SK-N-SH (cell line): ENCODE measurements at regions not wholly inside any gene's neighbourhood (a gene's known extent, or its start where the extent isn't known, plus 50 kb on each side); places are given as distances from the start of the nearest gene placed in this dataset.

Experiments
- ELF1 ChIP-seq: IDR thresholded peaks from 2 replicates; pipeline ENCODE4 v1.4.0; 2012
- EP300 ChIP-seq, 2 experiments: IDR thresholded peaks; 2 replicates each; pipeline versions ENCODE4 v1.4.0 to v1.6.1; 2012; ENCODE audit warnings: borderline replicate concordance in 1 of 2, low read depth in 1 of 2, low read length in 1 of 2
- FOSL2 ChIP-seq: IDR thresholded peaks from 2 replicates; pipeline ENCODE4 v1.4.0; 2012; ENCODE audit warnings: low read depth, mild to moderate bottlenecking, moderate library complexity, borderline replicate concordance
- GABPA ChIP-seq: IDR thresholded peaks from 2 replicates; pipeline ENCODE4 v1.4.0; 2012; ENCODE audit warnings: low read depth, mild to moderate bottlenecking
- GATA2 ChIP-seq: sonication (generic); formaldehyde crosslinking; IDR thresholded peaks from 2 replicates; pipeline ENCODE4 v1.5.0; 2020; ENCODE audit warnings: mild to moderate bottlenecking, missing genetic modification reagents
- MEF2A ChIP-seq: IDR thresholded peaks from 2 replicates; pipeline ENCODE4 v1.4.0; 2012; ENCODE audit warnings: low read depth, borderline replicate concordance
- POLR2AphosphoS5 ChIP-seq: IDR thresholded peaks from 2 replicates; pipeline ENCODE4 v1.6.1; 2012; ENCODE audit warnings: low read depth, low read length
- RAD21 ChIP-seq: IDR thresholded peaks from 2 replicates; pipeline ENCODE4 v1.6.1; 2012; ENCODE audit warnings: mild to moderate bottlenecking, low read length
- RXRA ChIP-seq: IDR thresholded peaks from 2 replicates; pipeline ENCODE4 v1.4.0; 2012; ENCODE audit warnings: low read depth, mild to moderate bottlenecking, borderline replicate concordance
- SMC3 ChIP-seq: IDR thresholded peaks from 2 replicates; pipeline ENCODE4 v1.6.1; 2012; ENCODE audit warnings: low read depth, low read length, improper control_type of control experiment
- TCF12 ChIP-seq: IDR thresholded peaks from 2 replicates; pipeline ENCODE4 v1.4.0; 2012
- TF ChIP-seq, protein P1 (sequence below): fragments of 200-600 bp; sonication (generic); IDR thresholded peaks from 2 replicates; pipeline ENCODE4 v1.6.1; 2017; ENCODE audit warnings: antibody characterized with exemption, mild to moderate bottlenecking, moderate library complexity
- TF ChIP-seq, protein P2 (sequence below): IDR thresholded peaks from 2 replicates; pipeline ENCODE4 v1.4.0; 2012; ENCODE audit warnings: low read depth, borderline replicate concordance
- TF ChIP-seq, protein P3 (sequence below): IDR thresholded peaks from 2 replicates; pipeline ENCODE4 v1.4.0; 2012; ENCODE audit warnings: low read depth, borderline replicate concordance

DNA sequence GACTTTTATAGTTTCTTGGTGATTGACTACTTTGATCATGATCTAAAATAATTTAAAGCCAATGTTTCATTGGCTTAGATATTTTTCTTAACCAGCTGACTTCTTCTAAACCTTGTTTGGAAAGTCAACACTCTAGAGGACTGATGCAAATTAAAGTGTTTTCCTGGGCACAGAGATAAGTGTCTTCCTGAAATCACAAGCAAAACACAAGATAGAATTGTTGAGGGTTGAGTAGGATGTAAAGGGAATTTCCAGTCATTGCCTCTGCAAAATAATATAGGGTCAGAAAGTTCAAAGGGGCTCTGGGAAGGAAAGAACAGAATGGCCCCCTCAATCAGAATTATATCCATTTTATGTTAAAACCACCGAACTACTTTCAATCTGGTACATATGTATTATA is 156.3 kb upstream of the LRIG3 start:
- TF ChIP-seq ELF1 (no peak), MEF2A (no peak), SMC3 (no peak), POLR2AphosphoS5 (no peak), TCF12 (no peak), FOSL2 (no peak), EP300 (IDR thresholded peaks at IDR 0.05; ENCODE audit: borderline replicate concordance in 1 of 2, low read depth in 1 of 2, low read length in 1 of 2) (no peak), GABPA (no peak), RXRA (no peak), RAD21 (no peak), GATA2 (CRISPR knock-in tag) (no peak)
- TF ChIP-seq, protein P1, sequence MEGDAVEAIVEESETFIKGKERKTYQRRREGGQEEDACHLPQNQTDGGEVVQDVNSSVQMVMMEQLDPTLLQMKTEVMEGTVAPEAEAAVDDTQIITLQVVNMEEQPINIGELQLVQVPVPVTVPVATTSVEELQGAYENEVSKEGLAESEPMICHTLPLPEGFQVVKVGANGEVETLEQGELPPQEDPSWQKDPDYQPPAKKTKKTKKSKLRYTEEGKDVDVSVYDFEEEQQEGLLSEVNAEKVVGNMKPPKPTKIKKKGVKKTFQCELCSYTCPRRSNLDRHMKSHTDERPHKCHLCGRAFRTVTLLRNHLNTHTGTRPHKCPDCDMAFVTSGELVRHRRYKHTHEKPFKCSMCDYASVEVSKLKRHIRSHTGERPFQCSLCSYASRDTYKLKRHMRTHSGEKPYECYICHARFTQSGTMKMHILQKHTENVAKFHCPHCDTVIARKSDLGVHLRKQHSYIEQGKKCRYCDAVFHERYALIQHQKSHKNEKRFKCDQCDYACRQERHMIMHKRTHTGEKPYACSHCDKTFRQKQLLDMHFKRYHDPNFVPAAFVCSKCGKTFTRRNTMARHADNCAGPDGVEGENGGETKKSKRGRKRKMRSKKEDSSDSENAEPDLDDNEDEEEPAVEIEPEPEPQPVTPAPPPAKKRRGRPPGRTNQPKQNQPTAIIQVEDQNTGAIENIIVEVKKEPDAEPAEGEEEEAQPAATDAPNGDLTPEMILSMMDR = no peak
- TF ChIP-seq, protein P2, sequence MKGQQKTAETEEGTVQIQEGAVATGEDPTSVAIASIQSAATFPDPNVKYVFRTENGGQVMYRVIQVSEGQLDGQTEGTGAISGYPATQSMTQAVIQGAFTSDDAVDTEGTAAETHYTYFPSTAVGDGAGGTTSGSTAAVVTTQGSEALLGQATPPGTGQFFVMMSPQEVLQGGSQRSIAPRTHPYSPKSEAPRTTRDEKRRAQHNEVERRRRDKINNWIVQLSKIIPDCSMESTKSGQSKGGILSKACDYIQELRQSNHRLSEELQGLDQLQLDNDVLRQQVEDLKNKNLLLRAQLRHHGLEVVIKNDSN = no peak
- TF ChIP-seq, protein P3, sequence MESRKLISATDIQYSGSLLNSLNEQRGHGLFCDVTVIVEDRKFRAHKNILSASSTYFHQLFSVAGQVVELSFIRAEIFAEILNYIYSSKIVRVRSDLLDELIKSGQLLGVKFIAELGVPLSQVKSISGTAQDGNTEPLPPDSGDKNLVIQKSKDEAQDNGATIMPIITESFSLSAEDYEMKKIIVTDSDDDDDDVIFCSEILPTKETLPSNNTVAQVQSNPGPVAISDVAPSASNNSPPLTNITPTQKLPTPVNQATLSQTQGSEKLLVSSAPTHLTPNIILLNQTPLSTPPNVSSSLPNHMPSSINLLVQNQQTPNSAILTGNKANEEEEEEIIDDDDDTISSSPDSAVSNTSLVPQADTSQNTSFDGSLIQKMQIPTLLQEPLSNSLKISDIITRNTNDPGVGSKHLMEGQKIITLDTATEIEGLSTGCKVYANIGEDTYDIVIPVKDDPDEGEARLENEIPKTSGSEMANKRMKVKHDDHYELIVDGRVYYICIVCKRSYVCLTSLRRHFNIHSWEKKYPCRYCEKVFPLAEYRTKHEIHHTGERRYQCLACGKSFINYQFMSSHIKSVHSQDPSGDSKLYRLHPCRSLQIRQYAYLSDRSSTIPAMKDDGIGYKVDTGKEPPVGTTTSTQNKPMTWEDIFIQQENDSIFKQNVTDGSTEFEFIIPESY = no peak
